OCI-LY3 (cell line): ENCODE measurements at regions not wholly inside any gene's neighbourhood (a gene's known extent, or its start where the extent isn't known, plus 50 kb on each side); places are given as distances from the start of the nearest gene placed in this dataset.
A peak's percentile ranks its signal among the peaks of the same experiment; 100 is the strongest.

ENCODE experiments used
- H2AFZ ChIP-seq: fragments of 200-600, 300-600 bp; shearing (Covaris generic); 2 replicates; pipeline ENCODE4 v1.6.0; 2014; ENCODE audit warnings: antibody characterized with exemption, low read depth, low read length
- H3K27ac ChIP-seq: fragments of 200-600, 300-600 bp; sonication (generic); 2 replicates; pipeline ENCODE4 v1.5.1; 2014; ENCODE audit warnings: mild to moderate bottlenecking, low read length, moderate library complexity, mixed read lengths
- H3K27me3 ChIP-seq: fragments of 200-600, 300-600 bp; sonication (generic); 2 replicates; pipeline ENCODE4 v1.6.1; 2014; ENCODE audit warnings: low read depth, low read length, mixed read lengths
- H3K36me3 ChIP-seq: fragments of 200-600, 300-600 bp; sonication (generic); replicated peaks from 2 replicates; pipeline ENCODE3; 2014; ENCODE audit warnings: low read depth, low read length, mixed read lengths
- H3K4me1 ChIP-seq: fragments of 300-600, 200-600 bp; sonication (generic); 2 replicates; pipeline ENCODE4 v1.6.1; 2014; ENCODE audit warnings: low read length, mixed read lengths
- H3K4me2 ChIP-seq: fragments of 200-600, 300-600 bp; sonication (generic); 2 replicates; pipeline ENCODE4 v1.6.1; 2014; ENCODE audit warnings: low read length, mixed read lengths
- H3K4me3 ChIP-seq: fragments of 300-600, 200-600 bp; sonication (generic); 2 replicates; pipeline ENCODE4 v1.5.1; 2014; ENCODE audit warnings: antibody characterized with exemption, mild to moderate bottlenecking, low read length, moderate library complexity
- H3K79me2 ChIP-seq: fragments of 300-600, 200-600 bp; shearing (Covaris generic); 2 replicates; pipeline ENCODE4 v1.6.1; 2014; ENCODE audit warnings: mild to moderate bottlenecking, low read length, mixed read lengths
- H3K9ac ChIP-seq: fragments of 300-600, 200-600 bp; shearing (Covaris generic); 2 replicates; pipeline ENCODE4 v1.6.0; 2014; ENCODE audit warnings: mild to moderate bottlenecking, low read length, moderate library complexity
- H3K9me3 ChIP-seq: fragments of 200-600, 300-600 bp; shearing (Covaris generic); 2 replicates; pipeline ENCODE4 v1.6.1; 2014; ENCODE audit warnings: low read length, mixed read lengths; ENCODE audit not compliant: insufficient read depth
- H4K20me1 ChIP-seq: fragments of 200-600, 300-600 bp; sonication (generic); 2 replicates; pipeline ENCODE4 v1.6.1; 2016; ENCODE audit warnings: low read length, mixed read lengths; ENCODE audit not compliant: insufficient read depth
- EZH2phosphoT487 ChIP-seq: fragments of 200-600 bp; shearing (Covaris generic); IDR thresholded peaks from 2 replicates; pipeline ENCODE4 v1.6.1; 2018; ENCODE audit warnings: antibody characterized with exemption, mixed run types, low read depth
- TF ChIP-seq, protein P1 (sequence below): fragments of 200-600, 300-600 bp; sonication (generic); IDR thresholded peaks from 2 replicates; pipeline ENCODE4 v1.5.1; 2014; ENCODE audit warnings: antibody characterized with exemption, low read length, low read depth

DNA sequence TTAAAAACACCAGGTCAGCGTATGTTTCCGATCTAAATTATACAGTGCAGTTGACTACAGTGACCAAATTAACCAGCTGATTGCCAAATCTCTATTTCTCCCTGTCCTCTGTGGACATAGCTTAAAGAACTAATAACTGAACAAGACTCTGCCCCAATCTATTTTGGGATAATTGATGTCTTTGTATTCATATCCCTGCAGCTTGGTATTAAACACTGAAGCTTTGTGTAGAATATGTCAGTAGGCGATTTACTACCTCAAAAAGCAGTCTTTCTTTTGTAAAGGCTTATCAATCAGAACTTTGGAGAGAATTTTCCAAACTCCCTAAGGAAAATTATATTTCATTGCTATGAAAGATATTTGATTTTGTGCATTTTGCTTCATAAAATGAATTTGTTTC is 258.2 kb downstream of the SOX2 start:
- Histone ChIP-seq H3K4me3 (no peak overlapping the region), H3K36me3 (no peaks in the 10 kb centered on the region), H3K79me2 (no peaks in the 10 kb centered on the region), H3K4me1 (no peaks in the 10 kb centered on the region), H3K27me3 (no peaks in the 10 kb centered on the region; the same call in 1 of the 2 replicates), H3K9ac (no peak overlapping the region), H3K27ac (no peak overlapping the region), H4K20me1 (no peaks in the 10 kb centered on the region), H3K4me2 (no peak overlapping the region), H3K9me3 (no peaks in the 10 kb centered on the region), H2AFZ (no peak overlapping the region)
- no peak for TF ChIP-seq EZH2phosphoT487
- TF ChIP-seq, protein P1, sequence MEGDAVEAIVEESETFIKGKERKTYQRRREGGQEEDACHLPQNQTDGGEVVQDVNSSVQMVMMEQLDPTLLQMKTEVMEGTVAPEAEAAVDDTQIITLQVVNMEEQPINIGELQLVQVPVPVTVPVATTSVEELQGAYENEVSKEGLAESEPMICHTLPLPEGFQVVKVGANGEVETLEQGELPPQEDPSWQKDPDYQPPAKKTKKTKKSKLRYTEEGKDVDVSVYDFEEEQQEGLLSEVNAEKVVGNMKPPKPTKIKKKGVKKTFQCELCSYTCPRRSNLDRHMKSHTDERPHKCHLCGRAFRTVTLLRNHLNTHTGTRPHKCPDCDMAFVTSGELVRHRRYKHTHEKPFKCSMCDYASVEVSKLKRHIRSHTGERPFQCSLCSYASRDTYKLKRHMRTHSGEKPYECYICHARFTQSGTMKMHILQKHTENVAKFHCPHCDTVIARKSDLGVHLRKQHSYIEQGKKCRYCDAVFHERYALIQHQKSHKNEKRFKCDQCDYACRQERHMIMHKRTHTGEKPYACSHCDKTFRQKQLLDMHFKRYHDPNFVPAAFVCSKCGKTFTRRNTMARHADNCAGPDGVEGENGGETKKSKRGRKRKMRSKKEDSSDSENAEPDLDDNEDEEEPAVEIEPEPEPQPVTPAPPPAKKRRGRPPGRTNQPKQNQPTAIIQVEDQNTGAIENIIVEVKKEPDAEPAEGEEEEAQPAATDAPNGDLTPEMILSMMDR: no peak

DNA sequence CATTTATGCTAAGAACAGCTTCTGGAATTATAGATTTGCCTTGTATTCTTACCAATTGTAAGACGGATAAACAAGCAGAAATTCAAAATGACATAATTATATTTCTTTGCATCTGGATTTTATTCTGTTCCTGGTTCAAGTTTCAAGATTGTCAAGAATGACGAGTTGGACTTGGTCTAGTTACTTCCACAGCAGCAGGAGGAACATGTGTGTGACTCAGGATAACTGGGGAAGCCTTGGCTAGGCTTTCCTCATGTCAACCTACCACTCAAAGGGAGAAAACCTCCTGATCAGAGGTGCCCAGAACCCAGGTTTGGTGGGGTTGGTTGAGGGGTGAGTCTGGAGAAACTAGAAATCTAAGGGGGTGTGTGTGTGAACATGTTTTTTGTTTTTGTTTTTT is 259.7 kb downstream of the SOX2 start:
- Histone ChIP-seq H3K9me3 (no peaks in the 10 kb centered on the region), H3K27ac (no peak overlapping the region), H3K27me3 (no peaks in the 10 kb centered on the region; the same call in 1 of the 2 replicates), H3K9ac (no peak overlapping the region), H2AFZ (peak overlapping the region; percentile 58; the same call in 1 of the 2 replicates), H3K79me2 (no peaks in the 10 kb centered on the region), H3K4me3 (no peak overlapping the region), H4K20me1 (no peaks in the 10 kb centered on the region), H3K36me3 (no peaks in the 10 kb centered on the region), H3K4me1 (no peaks in the 10 kb centered on the region), H3K4me2 (no peak overlapping the region)
- no peak for TF ChIP-seq EZH2phosphoT487
- TF ChIP-seq, protein P1: no peak

DNA sequence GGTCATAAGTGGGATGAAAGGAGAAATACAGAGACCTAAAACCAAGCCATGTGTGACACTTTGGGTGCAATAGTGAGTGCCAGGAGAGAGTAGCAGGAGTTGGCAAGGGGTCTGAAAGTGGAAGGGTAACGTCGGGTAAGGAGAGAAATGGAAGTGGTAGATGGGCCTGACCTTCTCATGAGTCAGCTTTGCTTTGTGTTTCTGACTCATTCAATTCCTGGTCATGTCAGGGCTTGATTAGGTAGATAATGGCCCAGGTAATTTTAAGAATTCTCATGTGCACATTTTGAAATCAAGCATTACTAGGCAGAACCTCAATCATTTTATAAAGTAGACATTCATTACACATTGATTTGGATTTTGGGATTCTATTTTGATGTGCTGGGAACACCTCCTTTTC is 262.5 kb downstream of the SOX2 start:
- Histone ChIP-seq H3K27me3 (no peaks in the 10 kb centered on the region), H2AFZ (no peak overlapping the region), H3K79me2 (no peaks in the 10 kb centered on the region), H3K9ac (no peak overlapping the region), H4K20me1 (no peaks in the 10 kb centered on the region), H3K4me1 (no peaks in the 10 kb centered on the region), H3K4me3 (no peak overlapping the region), H3K36me3 (no peaks in the 10 kb centered on the region), H3K9me3 (no peaks in the 10 kb centered on the region), H3K4me2 (no peak overlapping the region), H3K27ac (no peak overlapping the region)
- TF ChIP-seq, protein P1: no peak
- no peak for TF ChIP-seq EZH2phosphoT487

DNA sequence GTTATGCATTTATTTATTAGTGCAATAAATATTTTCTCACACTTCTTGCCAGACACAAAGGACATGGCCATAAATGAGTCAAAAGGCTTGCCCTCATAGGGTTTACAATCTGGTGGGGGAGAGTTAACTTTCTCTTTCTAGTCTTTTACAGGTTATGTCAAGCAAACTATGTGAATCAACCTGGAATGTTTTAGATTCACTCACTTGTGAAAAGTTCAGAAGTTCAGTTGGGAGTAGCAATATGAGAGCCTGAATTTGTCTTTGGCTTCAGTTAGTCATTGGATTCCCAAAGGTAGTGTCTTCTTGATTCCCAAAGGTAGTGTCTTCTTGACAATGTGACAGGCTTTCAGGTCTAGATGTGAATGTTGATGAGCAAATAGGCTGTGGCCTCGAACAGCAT is 264.8 kb downstream of the SOX2 start:
- Histone ChIP-seq H2AFZ (no peak overlapping the region), H3K4me1 (no peaks in the 10 kb centered on the region), H3K27me3 (no peaks in the 10 kb centered on the region), H3K9me3 (no peaks in the 10 kb centered on the region), H3K27ac (no peak overlapping the region), H3K4me3 (no peak overlapping the region), H4K20me1 (no peaks in the 10 kb centered on the region), H3K4me2 (no peak overlapping the region), H3K79me2 (no peaks in the 10 kb centered on the region), H3K9ac (no peak overlapping the region), H3K36me3 (no peaks in the 10 kb centered on the region)
- TF ChIP-seq, protein P1: no peak
- TF ChIP-seq EZH2phosphoT487: no peak
